KMS-11 (cell line): ENCODE measurements at regions not wholly inside any gene's neighbourhood (a gene's known extent, or its start where the extent isn't known, plus 50 kb on each side); places are given as distances from the start of the nearest gene placed in this dataset.

Experiments
- H2AFZ ChIP-seq: fragments of 200-600 bp; sonication (generic); 2 replicates; pipeline ENCODE4 v1.6.1; 2016; ENCODE audit warnings: antibody characterized with exemption, mixed run types, low read depth
- H3K27ac ChIP-seq: fragments of 200-600 bp; sonication (generic); 2 replicates; pipeline ENCODE4 v1.6.1; 2016; ENCODE audit warnings: mild to moderate bottlenecking, mixed run types
- H3K27me3 ChIP-seq: fragments of 200-600 bp; sonication (generic); 2 replicates; pipeline ENCODE4 v1.6.1; 2017; ENCODE audit warnings: mild to moderate bottlenecking, low read depth, mixed run types, moderate library complexity; ENCODE audit not compliant: insufficient read depth
- H3K36me3 ChIP-seq: fragments of 200-600 bp; sonication (generic); 2 replicates; pipeline ENCODE4 v1.6.1; 2017; ENCODE audit warnings: mild to moderate bottlenecking, mixed run types; ENCODE audit not compliant: insufficient read depth
- H3K4me1 ChIP-seq: fragments of 200-600 bp; sonication (generic); 2 replicates; pipeline ENCODE4 v1.6.1; 2016; ENCODE audit warnings: mild to moderate bottlenecking, low read depth, mixed run types; ENCODE audit not compliant: poor library complexity, severe bottlenecking
- H3K4me2 ChIP-seq: fragments of 200-600 bp; sonication (generic); 2 replicates; pipeline ENCODE4 v1.7.0; 2016; ENCODE audit warnings: mild to moderate bottlenecking, mixed run types
- H3K4me3 ChIP-seq: fragments of 200-600 bp; sonication (generic); IDR thresholded peaks from 2 replicates; pipeline ENCODE4 v1.6.1; 2017; ENCODE audit warnings: low read depth, low read length, mixed read lengths; ENCODE audit not compliant: insufficient read depth
- H3K79me2 ChIP-seq: fragments of 200-600 bp; sonication (generic); 2 replicates; pipeline ENCODE4 v1.6.1; 2016; ENCODE audit warnings: low read depth, mixed run types; ENCODE audit not compliant: insufficient read depth
- H3K9ac ChIP-seq: fragments of 200-600 bp; sonication (generic); 2 replicates; pipeline ENCODE4 v1.6.1; 2016; ENCODE audit warnings: mild to moderate bottlenecking, mixed run types
- H4K20me1 ChIP-seq: fragments of 200-600 bp; sonication (generic); 2 replicates; pipeline ENCODE4 v1.6.1; 2016; ENCODE audit warnings: mild to moderate bottlenecking, mixed run types; ENCODE audit not compliant: insufficient read depth
- CTCF ChIP-seq: fragments of 200-600 bp; sonication (generic); conservative IDR thresholded peaks from 2 replicates; pipeline ENCODE4 v1.6.1; 2017; ENCODE audit warnings: low read depth, mild to moderate bottlenecking, antibody characterized with exemption, low read length, moderate library complexity, mixed read lengths

- no peak overlapping the region for H3K4me2 ChIP-seq
- H3K27ac ChIP-seq = no peak overlapping the region
- no peak for TF ChIP-seq CTCF
- no peaks in the 10 kb centered on the region for H3K27me3 ChIP-seq
- no peak overlapping the region for H3K4me3 ChIP-seq
- H3K4me1 ChIP-seq = no peaks in the 10 kb centered on the region
- no peak overlapping the region for H3K9ac ChIP-seq
- H4K20me1 ChIP-seq = no peaks in the 10 kb centered on the region
- H3K79me2 ChIP-seq = no peaks in the 10 kb centered on the region
- H3K36me3 ChIP-seq = no peaks in the 10 kb centered on the region
- no peak overlapping the region for H2AFZ ChIP-seq
Observed at GRCh38 chr10:118392761-118393160, 50.6 kb upstream of the FAM204A start.
